ENCODE measurements at regions not wholly inside any gene's neighbourhood (a gene's known extent, or its start where the extent isn't known, plus 50 kb on each side); places are given as distances from the start of the nearest gene placed in this dataset.
"Not testable (repeated sequence)": the region's sequence is repeated elsewhere in the genome, so short reads cannot be mapped to it uniquely, and the experiment has no call there.

GRCh38 chr17:71849783-71850768, 270.7 kb upstream of the SOX9 start:
- DNase-seq: no peak

DNA sequence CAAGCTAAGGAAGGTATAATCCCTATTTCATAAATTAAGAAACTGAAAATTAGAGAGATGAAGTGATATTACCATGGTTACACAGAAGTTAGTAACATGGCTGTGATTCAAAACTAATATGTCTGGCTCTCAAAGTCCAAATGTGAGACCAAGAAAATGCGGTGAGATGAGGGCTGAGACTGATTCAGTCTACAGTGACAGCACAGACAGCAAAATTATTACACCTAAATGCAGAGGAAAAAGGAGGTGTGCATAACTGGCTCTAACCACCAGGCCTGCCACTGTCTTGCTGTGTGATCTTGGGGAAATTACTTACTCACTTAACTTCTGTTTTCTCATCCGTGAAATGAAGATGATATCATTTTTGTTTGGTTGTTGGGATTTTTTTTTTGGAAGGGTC, 270.0 kb upstream of the SOX9 start:
- no peak for DNase-seq

DNA sequence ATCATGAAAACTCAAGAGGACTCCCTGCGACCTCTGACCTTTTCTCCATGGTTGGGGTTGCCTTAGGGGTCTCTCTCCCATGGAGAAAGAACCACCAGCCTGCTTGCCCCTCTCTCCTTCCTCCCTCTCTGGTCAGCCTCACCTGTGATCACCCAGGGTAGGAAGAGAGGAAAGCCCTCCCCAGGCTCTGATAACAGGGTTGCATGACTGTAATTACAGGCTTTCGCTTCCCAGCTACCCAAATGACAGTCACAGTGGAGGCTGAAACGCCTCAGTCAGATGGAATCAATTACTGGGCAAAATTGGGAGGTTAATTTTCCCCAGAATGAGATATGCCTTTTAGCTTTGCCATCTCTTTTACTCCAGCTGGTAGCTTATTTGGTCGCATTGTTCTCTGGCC, 265.8 kb upstream of the SOX9 start:
- no peak for DNase-seq

DNA sequence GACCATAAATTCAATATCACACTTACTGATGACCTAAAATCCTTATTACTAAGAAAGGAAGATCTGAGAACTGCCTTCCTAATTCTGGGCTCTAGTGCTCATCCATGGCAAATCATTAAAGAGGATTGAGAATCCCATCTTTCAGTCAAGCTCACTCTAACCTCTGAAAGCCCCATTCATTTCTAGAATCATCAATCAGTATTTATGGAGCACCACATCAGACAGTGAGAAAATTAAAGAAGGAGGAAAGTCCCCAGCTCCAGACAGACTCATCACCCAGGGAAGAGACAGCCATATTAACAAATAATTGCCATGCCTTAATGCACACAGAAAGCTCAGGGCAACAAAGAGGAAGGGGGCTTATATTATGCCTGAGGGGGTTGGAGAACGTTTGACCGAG, 256.1 kb upstream of the SOX9 start:
- no peak for DNase-seq

GRCh38 chr17:71866095-71866494, 254.7 kb upstream of the SOX9 start:
- DNase-seq: no peak

GRCh38 chr17:71869293-71869692, 251.5 kb upstream of the SOX9 start:
- no peak for DNase-seq

DNA sequence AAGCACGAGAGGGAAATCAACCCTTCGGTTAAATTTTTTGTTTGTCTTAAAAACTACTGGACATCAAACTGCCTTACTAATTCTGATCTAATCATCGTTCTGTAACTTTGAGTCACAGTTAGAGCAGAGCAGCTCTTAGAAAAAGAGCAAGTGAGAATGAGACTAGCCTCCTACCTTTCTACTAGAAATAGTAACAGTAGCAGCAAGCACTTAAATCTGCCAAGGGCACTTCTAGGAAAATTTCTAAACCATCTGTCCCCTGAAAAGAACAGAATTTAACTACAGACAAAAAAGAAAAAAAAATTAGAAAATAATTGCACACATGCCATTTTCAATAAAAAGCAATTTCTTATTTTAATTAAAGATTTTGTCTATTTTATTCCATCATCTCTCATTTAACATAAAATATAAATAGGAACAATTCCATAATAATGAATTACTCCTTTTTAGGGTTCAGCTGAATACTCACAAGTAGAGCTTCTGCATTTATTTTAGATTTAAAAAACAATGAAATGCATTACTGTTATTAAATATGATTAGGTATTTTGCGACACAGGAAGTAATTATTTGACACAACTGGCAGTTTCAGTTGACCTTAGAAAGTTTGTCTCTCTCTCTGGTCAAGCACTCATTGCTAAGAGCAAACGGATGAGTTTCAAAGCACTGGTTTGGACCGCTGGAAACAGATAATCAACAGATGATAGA, 250.8 kb upstream of the SOX9 start:
- no peak for DNase-seq

- DNase-seq: no peak
These were observed 250.3 kb upstream of the SOX9 start for GRCh38 chr17:71870546-71870862.

- DNase-seq: no peak
These were observed 247.9 kb upstream of the SOX9 start for GRCh38 chr17:71872843-71873485.

DNA sequence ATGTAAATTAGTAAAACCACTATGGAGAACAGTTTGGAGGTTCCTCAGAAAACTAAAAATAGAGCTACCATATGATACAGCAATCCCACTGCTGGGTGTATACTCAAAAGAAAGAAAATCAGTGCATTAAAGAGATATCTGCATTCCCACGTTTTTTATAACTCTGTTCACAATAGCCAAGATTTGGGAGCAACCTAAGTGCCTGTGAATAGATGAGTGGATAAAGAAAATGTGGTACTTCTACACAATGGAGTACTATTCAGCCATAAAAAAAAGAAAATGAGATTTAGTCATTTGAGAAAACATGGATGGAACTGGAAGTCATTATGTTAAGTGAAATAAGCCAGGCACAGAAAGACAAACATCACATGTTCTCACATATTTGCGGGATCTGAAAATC, 246.0 kb upstream of the SOX9 start:
- DNase-seq: not testable (repeated sequence)

GRCh38 chr17:71878271-71878670, 242.5 kb upstream of the SOX9 start:
- DNase-seq: no peak

DNA sequence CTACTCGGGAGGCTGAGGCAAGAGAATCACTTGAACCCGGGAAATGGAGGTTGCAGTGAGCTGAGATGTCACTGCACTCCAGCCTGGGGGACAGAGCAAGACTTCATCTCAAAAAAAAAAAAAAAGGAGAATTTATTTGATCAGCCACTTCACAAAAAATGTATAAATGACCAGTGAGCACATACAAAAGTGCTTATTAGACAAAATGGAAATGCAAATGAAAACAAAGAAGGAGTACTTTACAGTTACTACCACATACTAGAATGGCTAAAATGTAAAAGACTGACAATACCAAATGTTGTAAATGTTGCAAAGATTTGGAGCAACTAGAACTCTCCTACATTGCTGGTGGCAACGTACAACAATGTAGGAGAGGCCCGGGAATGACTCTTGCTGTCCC, 241.8 kb upstream of the SOX9 start:
- DNase-seq: no peak

DNA sequence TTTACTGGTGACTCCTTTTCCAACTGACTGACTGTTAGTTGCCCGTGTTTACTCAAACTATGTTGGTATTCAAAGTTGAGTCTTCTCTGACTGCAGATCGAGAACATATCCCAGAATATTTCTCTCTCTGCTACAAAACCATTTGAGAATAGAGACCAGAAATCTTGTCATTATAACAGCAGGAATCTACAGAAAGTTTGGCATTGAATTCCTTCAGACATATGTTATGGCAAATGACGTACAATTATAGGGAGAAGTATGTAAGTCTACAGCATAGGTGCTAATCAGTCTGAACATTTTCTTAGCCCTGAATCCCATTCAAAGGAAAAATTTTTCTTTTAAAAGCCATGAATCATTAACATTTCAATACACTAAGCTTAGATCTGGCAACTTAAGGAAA, 239.8 kb upstream of the SOX9 start:
- no peak for DNase-seq

DNA sequence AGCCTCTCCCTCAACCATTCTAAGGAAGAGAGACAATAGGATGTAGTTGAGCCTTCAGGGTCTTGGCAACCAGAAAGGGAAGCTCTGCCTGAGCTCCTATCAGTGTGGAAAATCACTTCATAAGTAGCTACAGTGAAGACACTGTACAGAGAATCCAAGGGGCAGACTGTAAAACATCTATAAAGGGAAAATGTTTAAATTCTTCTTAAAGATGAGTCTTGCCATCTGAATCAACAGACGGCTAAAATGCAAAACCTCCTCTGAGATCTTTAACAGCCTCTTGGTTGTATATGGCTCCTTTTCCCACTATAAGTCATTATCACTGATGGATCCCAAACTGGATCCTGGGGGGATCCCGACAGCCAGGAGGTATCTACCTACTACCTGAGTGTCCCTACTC, 239.2 kb upstream of the SOX9 start:
- no peak for DNase-seq

GRCh38 chr17:71883258-71883657, 237.6 kb upstream of the SOX9 start:
- no peak for DNase-seq

- no peak for DNase-seq
These were observed 237.0 kb upstream of the SOX9 start for GRCh38 chr17:71883845-71884244.

DNA sequence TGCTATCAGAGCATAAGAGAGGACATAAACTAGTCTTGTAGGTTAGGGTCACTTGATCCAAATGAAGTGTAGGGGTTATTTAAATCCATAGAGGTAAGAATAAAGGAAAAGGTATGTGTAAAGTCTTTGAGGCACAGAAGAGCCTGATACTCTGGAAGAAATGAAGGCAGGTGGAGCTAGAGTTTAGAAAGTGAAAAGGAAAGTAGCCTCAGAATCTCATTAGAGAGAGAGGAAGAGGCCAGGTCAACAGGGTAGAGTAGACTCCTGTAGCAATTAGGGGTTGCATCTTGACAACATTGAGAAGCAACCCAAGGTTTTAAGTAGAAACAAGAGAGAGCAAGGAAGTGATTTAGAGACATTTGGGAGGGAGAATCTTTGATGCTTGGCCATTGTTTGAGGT, 235.2 kb upstream of the SOX9 start:
- no peak for DNase-seq

- no peak for DNase-seq
These were observed 221.5 kb upstream of the SOX9 start for GRCh38 chr17:71899317-71899716.

GRCh38 chr17:71900621-71901229, 220.1 kb upstream of the SOX9 start:
- no peak for DNase-seq

DNA sequence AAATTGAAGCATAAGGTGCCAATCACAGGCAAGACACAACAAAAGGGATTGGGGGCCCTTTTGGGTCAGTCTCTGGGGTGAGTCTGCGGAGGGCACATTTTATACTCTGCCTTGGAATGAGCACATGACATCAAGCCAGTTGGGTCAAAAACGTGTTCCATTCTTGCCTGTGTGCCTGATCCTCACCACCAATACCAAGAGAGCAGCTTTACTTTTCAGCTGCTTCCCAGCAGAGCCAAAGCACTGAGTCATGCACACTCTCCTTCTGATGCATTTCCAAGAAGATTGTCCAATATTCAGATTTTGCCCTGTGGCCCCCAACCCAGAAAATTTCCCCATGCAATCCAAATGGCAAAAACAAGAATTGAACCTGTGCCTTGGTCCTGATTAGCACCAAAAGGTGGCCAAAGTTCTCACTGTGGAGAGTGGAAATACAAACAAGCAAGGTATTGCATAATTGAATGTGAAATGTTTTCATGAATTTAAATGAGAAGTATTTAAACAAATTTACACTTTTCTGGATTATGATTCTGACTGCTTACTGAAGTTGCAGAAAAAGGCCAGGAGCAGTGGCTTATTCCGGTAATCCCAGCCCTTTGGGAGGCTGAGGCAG, 217.8 kb upstream of the SOX9 start:
- DNase-seq: no peak

DNA sequence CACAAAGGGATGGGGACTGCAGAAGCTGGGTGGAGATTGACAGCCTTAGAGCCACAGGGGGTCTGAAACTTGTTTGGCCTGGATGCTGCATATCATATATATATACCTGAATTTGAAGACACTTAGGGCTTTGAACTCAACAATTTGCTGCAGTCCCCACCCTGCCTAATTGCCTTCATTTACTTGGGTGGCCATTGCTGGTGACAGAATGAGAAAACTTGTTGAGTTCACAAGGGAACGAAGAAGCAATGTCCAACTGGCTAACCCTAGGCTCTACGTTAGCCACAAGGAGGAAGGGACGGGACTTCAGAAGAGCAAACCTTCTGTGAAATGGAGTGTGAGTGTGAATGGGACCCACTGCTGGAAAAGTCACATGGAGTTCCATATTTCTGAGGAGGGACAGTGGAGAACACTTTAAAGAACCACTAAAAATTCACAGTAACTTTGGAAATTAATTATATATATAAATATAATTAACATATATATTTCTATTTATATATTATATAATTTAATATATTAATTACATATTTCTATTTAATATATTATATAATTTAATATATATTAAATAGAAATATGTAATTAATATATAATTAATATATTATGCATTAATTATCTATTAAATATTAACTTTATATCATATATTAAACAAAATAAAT, 215.3 kb upstream of the SOX9 start:
- no peak for DNase-seq

- DNase-seq: no peak
These were observed 211.7 kb upstream of the SOX9 start for GRCh38 chr17:71909155-71909554.

DNA sequence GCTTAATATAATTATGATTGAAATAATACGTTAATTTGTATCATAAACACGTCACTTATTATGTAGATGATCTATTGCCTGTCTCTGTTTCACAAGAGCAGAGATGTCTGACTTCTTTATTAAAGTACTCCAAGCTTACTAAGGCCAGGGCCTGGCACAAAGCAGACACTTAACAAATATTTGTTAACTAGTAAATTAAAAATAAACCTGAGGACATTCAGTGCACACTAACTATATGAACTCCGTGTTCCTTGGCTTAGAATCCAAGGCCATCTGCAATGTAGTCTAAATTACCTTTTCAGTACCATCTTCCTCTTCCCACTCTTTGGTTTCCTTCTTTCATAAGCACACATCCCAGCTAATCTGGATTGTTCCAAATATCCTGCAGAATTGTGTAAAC, 210.8 kb upstream of the SOX9 start:
- no peak for DNase-seq
